H9 (cell line): ENCODE measurements at regions not wholly inside any gene's neighbourhood (a gene's known extent, or its start where the extent isn't known, plus 50 kb on each side); places are given as distances from the start of the nearest gene placed in this dataset.

Experiments used
- DNase-seq: peaks from one replicate; pipeline ENCODE4 v3.0.0-alpha.2; 2017
- H2AFZ ChIP-seq: one replicate; pipeline ENCODE4 v1.6.1; 2013; ENCODE audit warnings: mild to moderate bottlenecking, low read length, control low read depth, moderate library complexity
- H2AK5ac ChIP-seq: 2 replicates; pipeline ENCODE4 v1.6.1; 2013; ENCODE audit warnings: low read length, control low read depth, mixed read lengths; ENCODE audit not compliant: insufficient read length
- H2BK120ac ChIP-seq: one replicate; pipeline ENCODE4 v1.6.1; 2013; ENCODE audit warnings: low read depth, mild to moderate bottlenecking, low read length, control low read depth, inconsistent platforms; ENCODE audit not compliant: poor library complexity, severe bottlenecking
- H2BK12ac ChIP-seq: 2 replicates; pipeline ENCODE4 v1.6.1; 2013; ENCODE audit warnings: low read length, control low read depth, mixed read lengths, low read depth; ENCODE audit not compliant: insufficient read length
- H2BK15ac ChIP-seq: 2 replicates; pipeline ENCODE4 v1.6.1; 2013; ENCODE audit warnings: low read depth, low read length, control low read depth
- H2BK20ac ChIP-seq: one replicate; pipeline ENCODE4 v1.6.1; 2013; ENCODE audit warnings: low read depth, mild to moderate bottlenecking, low read length, control low read depth, inconsistent platforms; ENCODE audit not compliant: poor library complexity, severe bottlenecking
- H2BK5ac ChIP-seq: 2 replicates; pipeline ENCODE4 v1.6.1; 2013; ENCODE audit warnings: low read length, control low read depth, mixed read lengths; ENCODE audit not compliant: insufficient read length
- H3K14ac ChIP-seq: 2 replicates; pipeline ENCODE4 v1.6.1; 2013; ENCODE audit warnings: low read length, control low read depth; ENCODE audit not compliant: insufficient read depth
- H3K18ac ChIP-seq: 2 replicates; pipeline ENCODE4 v1.6.1; 2013; ENCODE audit warnings: low read depth, mild to moderate bottlenecking, mixed read lengths, low read length, control low read depth; ENCODE audit not compliant: insufficient read length
- H3K23ac ChIP-seq: 2 replicates; pipeline ENCODE4 v1.6.1; 2013; ENCODE audit warnings: low read length, control low read depth, mixed read lengths, low read depth; ENCODE audit not compliant: insufficient read length
- H3K23me2 ChIP-seq: 2 replicates; pipeline ENCODE4 v1.6.1; 2013; ENCODE audit warnings: low read depth, mild to moderate bottlenecking, mixed read lengths, low read length, control low read depth; ENCODE audit not compliant: insufficient read length, poor library complexity, severe bottlenecking
- H3K27ac ChIP-seq: 2 replicates; pipeline ENCODE4 v1.5.1; 2013; ENCODE audit warnings: low read length, control low read depth, mixed read lengths, low read depth; ENCODE audit not compliant: insufficient read length
- H3K27me3 ChIP-seq: 2 replicates; pipeline ENCODE4 v1.6.1; 2013; ENCODE audit warnings: low read length, control low read depth, inconsistent platforms; ENCODE audit not compliant: insufficient read depth
- H3K4ac ChIP-seq: 2 replicates; pipeline ENCODE4 v1.6.1; 2013; ENCODE audit warnings: low read depth, mild to moderate bottlenecking, control low read depth, inconsistent platforms, low read length, moderate library complexity
- H3K4me1 ChIP-seq: 2 replicates; pipeline ENCODE4 v1.6.1; 2013; ENCODE audit warnings: low read length, control low read depth, inconsistent platforms; ENCODE audit not compliant: insufficient read depth
- H3K4me2 ChIP-seq: 2 replicates; pipeline ENCODE4 v1.6.1; 2013; ENCODE audit warnings: low read length, control low read depth, mixed read lengths; ENCODE audit not compliant: insufficient read length, insufficient read depth
- H3K56ac ChIP-seq: 2 replicates; pipeline ENCODE4 v1.6.1; 2013; ENCODE audit warnings: low read depth, mild to moderate bottlenecking, mixed read lengths, low read length, control low read depth; ENCODE audit not compliant: insufficient read length
- H3K79me1 ChIP-seq: 2 replicates; pipeline ENCODE4 v1.6.1; 2013; ENCODE audit warnings: low read depth, mild to moderate bottlenecking, moderate library complexity, low read length, control low read depth, inconsistent platforms; ENCODE audit not compliant: insufficient read depth, poor library complexity, severe bottlenecking
- H3K79me2 ChIP-seq: 2 replicates; pipeline ENCODE4 v1.6.1; 2013; ENCODE audit warnings: low read length, control low read depth, inconsistent platforms; ENCODE audit not compliant: insufficient read depth
- H3K9ac ChIP-seq: 2 replicates; pipeline ENCODE4 v1.6.1; 2013; ENCODE audit warnings: low read length, control low read depth, mixed read lengths; ENCODE audit not compliant: insufficient read length; ENCODE audit errors: extremely low read depth
- H3K9me3 ChIP-seq: one replicate; pipeline ENCODE4 v1.6.1; 2013; ENCODE audit warnings: low read depth, low read length, inconsistent platforms; ENCODE audit not compliant: control insufficient read depth
- H3T11ph ChIP-seq: one replicate; pipeline ENCODE4 v1.6.1; 2013; ENCODE audit warnings: mild to moderate bottlenecking, low read length, control low read depth, inconsistent platforms
- H4K20me1 ChIP-seq: one replicate; pipeline ENCODE4 v1.6.1; 2013; ENCODE audit not compliant: control insufficient read depth, insufficient read length, insufficient read depth
- H4K5ac ChIP-seq: 2 replicates; pipeline ENCODE4 v1.6.1; 2013; ENCODE audit warnings: low read depth, mild to moderate bottlenecking, mixed read lengths, low read length, control low read depth; ENCODE audit not compliant: insufficient read length
- H4K8ac ChIP-seq: replicated peaks from 2 replicates; pipeline ENCODE4 v1.6.1; 2013; ENCODE audit warnings: low read length, control low read depth, mixed read lengths, low read depth; ENCODE audit not compliant: insufficient read length
- H4K91ac ChIP-seq: 2 replicates; pipeline ENCODE4 v1.6.1; 2013; ENCODE audit warnings: low read depth, mild to moderate bottlenecking, moderate library complexity, mixed read lengths, low read length, control low read depth; ENCODE audit not compliant: insufficient read length
- H3K27ac Mint-ChIP-seq, 3 experiments: 2 replicates in 2 of 3; 3 replicates in 1 of 3; pipeline ENCODE4 v1.8.0; 2020 to 2021; ENCODE audit warnings: mixed read lengths in 3 of 3, mild to moderate bottlenecking in 1 of 3, moderate library complexity in 1 of 3
- H3K27me3 Mint-ChIP-seq: 2 replicates; pipeline ENCODE4 v1.8.0; 2021; ENCODE audit warnings: low read depth, mild to moderate bottlenecking, moderate library complexity, mixed read lengths
- H3K36me3 Mint-ChIP-seq, 3 experiments: 2 replicates in 2 of 3; 3 replicates in 1 of 3; pipeline ENCODE4 v1.8.0; 2020 to 2021; ENCODE audit warnings: low read depth in 3 of 3, mixed read lengths in 3 of 3; ENCODE audit not compliant: insufficient read depth in 1 of 3
- H3K4me1 Mint-ChIP-seq, 2 experiments: 2 replicates each; pipeline ENCODE4 v1.8.0; 2020; ENCODE audit warnings: mixed read lengths in 2 of 2
- H3K4me3 Mint-ChIP-seq, 2 experiments: 2 replicates in 1 of 2; 3 replicates in 1 of 2; pipeline ENCODE4 v1.8.0; 2020 to 2021; ENCODE audit warnings: mild to moderate bottlenecking in 2 of 2, mixed read lengths in 2 of 2, moderate library complexity in 1 of 2
- H3K9me3 Mint-ChIP-seq, 2 experiments: 2 replicates in 1 of 2; 3 replicates in 1 of 2; pipeline ENCODE4 v1.8.0; 2020; ENCODE audit warnings: mild to moderate bottlenecking in 2 of 2, mixed read lengths in 2 of 2, moderate library complexity in 1 of 2
- CTCF ChIP-seq: fragments of 200-600 bp; sonication (generic); conservative IDR thresholded peaks from 3 replicates; pipeline ENCODE4 v1.8.0; 2021; ENCODE audit warnings: antibody characterized with exemption, mild to moderate bottlenecking
- WGBS: extraction: QIAGEN DNeasy Blood & Tissue Kit; methylation state at CpG from one replicate; pipeline ENCODE4 v1.1.7; 2013; ENCODE audit warnings: missing lambda C conversion rate, low lambda C conversion rate, mixed read lengths; ENCODE audit not compliant: insufficient read length; ENCODE audit errors: extremely low coverage; 5-methylcytosine and 5-hydroxymethylcytosine counted together

GRCh38 chr4:26008737-26009136, 94.7 kb downstream of the SMIM20 start:
- H2BK5ac ChIP-seq: no peak overlapping the region
- no peak overlapping the region for H2AK5ac ChIP-seq
- peaks cover 3% of the 10 kb centered on the region; the same call in 1 of the 2 replicates for H3K27me3 Mint-ChIP-seq
- no peak for TF ChIP-seq CTCF
- peaks cover 4% of the 10 kb centered on the region; the same call in 1 of the 2 replicates for H3K4me1 ChIP-seq
- H3K4me2 ChIP-seq: no peak overlapping the region
- H3K27ac ChIP-seq: no peak overlapping the region
- H3K4me3 Mint-ChIP-seq: no peak overlapping the region
- no peaks in the 10 kb centered on the region for H3K27me3 ChIP-seq
- no peak overlapping the region for H4K8ac ChIP-seq
- no peak overlapping the region for H2BK120ac ChIP-seq
- no peaks in the 10 kb centered on the region for H3K79me1 ChIP-seq
- no peak overlapping the region for H2BK20ac ChIP-seq
- peaks cover 0 to 5% (median 0%) of the 10 kb centered on the region in 3 experiments; a peak in 1 of 7 replicates for H3K36me3 Mint-ChIP-seq
- no peak overlapping the region for H3K56ac ChIP-seq
- no peak overlapping the region for H3K14ac ChIP-seq
- no peak overlapping the region for H2AFZ ChIP-seq
- no peak overlapping the region for H3K23ac ChIP-seq
- H4K5ac ChIP-seq: no peak overlapping the region
- peaks cover 6% of the 10 kb centered on the region in 2 experiments; a peak in 3 of 4 replicates for H3K4me1 Mint-ChIP-seq
- DNase-seq: no peak
- no peaks in the 10 kb centered on the region for H3K9me3 ChIP-seq
- WGBS: no CpG with 5 or more reads among the region's 1 CpG
- no peaks in the 10 kb centered on the region for H3K23me2 ChIP-seq
- H3K27ac Mint-ChIP-seq: no peak overlapping the region
- H3K4ac ChIP-seq: no peak overlapping the region
- H3T11ph ChIP-seq: no peak overlapping the region
- H4K91ac ChIP-seq: no peak overlapping the region
- H2BK12ac ChIP-seq: no peak overlapping the region
- H3K18ac ChIP-seq: no peak overlapping the region
- H3K79me2 ChIP-seq: no peaks in the 10 kb centered on the region
- H2BK15ac ChIP-seq: no peak overlapping the region
- no peaks in the 10 kb centered on the region for H4K20me1 ChIP-seq
- H3K9me3 Mint-ChIP-seq: peaks cover 9 to 13% of the 10 kb centered on the region in 2 experiments
- H3K9ac ChIP-seq: no peak overlapping the region
